ENCODE measurements at regions not wholly inside any gene's neighbourhood (a gene's known extent, or its start where the extent isn't known, plus 50 kb on each side); places are given as distances from the start of the nearest gene placed in this dataset.

DNA sequence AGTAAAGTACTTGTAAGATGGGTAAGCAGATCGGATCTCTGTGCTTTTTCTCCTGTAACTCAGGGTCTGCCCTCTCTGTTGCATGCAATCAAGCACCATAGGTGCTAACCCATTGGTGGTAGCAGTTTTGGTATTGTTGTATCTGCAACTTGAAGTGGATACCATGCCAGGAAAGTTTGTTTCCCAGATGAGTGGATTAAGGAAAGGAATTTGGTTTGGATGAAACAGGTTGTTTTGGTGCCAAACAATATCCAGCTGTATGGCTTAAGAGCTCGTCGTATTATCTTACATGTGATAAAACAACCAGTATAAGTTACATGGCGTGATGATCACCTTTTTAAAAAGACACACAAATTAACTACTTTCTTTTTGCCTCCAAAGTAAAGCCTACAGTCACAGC, 280.9 kb upstream of the TENM3 start:
- TF ChIP-seq ZNF274 (IDR thresholded peaks at IDR 0.05; ENCODE audit: low read depth, low read length) (no peak), SUZ12 (IDR thresholded peaks at IDR 0.05; ENCODE audit: extremely low read depth, insufficient read depth, insufficient read length) (no peak), YY1 (IDR thresholded peaks at IDR 0.05; ENCODE audit: insufficient read depth, insufficient read length) (no peak)

Measured in NT2/D1 (cell line).